ENCODE measurements at regions not wholly inside any gene's neighbourhood (a gene's known extent, or its start where the extent isn't known, plus 50 kb on each side); places are given as distances from the start of the nearest gene placed in this dataset.

GRCh38 chr4:130183096-130183495, 1087.1 kb downstream of the C4orf33 start:
- no peak for DNase-seq (ENCODE audit: low read depth)

GRCh38 chr4:130183766-130184165, 1087.8 kb downstream of the C4orf33 start:
- DNase-seq (ENCODE audit: low read depth) = no peak

DNA sequence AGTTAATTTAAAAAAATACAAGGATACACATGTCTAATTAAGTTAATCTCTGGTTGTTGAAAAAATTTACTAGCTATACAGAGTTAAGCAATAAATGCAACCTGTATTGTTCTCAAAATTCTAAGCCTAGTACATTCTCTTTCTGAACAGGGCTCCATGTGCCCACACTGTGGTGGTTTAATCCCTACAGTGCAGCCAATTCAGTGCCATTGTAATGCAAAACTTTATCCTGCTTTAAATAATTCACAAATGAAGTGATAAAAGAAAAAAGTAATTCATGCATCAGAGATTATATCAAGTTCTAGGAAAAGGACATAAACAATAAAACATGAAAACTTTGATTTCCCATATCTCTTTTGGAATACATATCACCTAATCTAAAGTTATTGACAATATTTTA, 1089.2 kb downstream of the C4orf33 start:
- DNase-seq (ENCODE audit: low read depth) = no peak

- DNase-seq (ENCODE audit: low read depth) = no peak
These were observed 1091.0 kb downstream of the C4orf33 start for GRCh38 chr4:130186931-130187330.

- DNase-seq (ENCODE audit: low read depth) = no peak
These were observed 1091.6 kb downstream of the C4orf33 start for GRCh38 chr4:130187587-130187986.

DNA sequence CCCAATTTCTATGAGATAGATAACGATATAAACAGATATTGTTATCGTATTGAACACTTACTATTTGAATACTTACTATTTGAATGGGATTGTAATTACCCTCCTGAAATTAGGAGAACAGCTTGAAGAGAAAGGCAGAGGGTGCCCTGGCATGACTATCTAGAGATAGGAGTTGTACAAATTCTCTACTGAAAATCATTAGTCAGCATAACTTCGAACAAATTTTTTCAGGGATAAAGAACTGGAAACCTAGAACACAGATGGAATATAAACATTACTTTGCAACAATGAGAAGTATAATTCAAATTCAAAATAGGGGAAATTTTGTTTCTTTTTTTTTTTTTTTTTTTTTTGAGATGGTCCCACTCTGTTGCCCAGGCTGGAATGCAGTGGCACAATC, 1096.8 kb downstream of the C4orf33 start:
- DNase-seq (ENCODE audit: low read depth) = no peak

GRCh38 chr4:130197946-130198345, 1102.0 kb downstream of the C4orf33 start:
- DNase-seq (ENCODE audit: low read depth) = no peak

GRCh38 chr4:130203571-130203970, 1107.6 kb downstream of the C4orf33 start:
- DNase-seq (ENCODE audit: low read depth) = no peak

DNA sequence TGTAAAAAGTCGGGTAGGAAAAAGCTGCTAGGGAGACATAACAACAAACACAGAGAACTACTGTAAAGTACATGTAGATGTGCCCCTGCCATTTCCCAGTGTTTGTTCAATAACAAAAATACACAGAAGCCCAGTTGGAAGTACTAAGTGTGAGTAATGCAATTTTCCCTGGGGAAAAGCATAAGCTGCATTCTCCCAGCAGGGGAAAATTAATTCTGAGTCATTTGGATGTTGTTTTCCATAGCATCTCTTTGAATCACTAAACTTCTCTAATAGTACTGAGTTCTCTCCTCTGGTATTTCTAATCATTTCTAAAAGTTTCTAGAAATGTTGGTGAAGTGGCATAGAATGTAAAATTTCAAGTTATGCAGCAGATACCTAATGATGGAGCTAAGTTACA, 1114.9 kb downstream of the C4orf33 start:
- no peak for DNase-seq (ENCODE audit: low read depth)

GRCh38 chr4:130214268-130214667, 1118.3 kb downstream of the C4orf33 start:
- no peak for DNase-seq (ENCODE audit: low read depth)

- no peak for DNase-seq (ENCODE audit: low read depth)
These were observed 1137.6 kb downstream of the C4orf33 start for GRCh38 chr4:130233377-130234047.

DNA sequence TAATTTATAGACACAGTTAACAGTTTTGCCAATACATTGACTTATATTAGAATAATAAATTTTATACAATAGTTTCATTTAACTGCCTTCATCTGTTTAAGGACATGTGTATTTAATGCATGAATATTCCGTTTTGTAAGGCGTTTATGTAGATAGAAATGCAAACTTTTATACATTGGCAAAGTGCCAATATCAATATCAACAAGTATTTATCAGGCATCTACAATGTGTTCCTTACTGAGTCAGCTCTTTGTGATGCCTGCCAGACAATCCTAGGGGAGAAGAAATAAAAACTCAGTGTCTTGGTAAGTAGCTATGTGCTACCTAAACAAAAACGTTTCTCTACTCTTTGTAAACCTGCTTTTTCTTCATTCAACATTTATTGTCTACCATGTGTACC, 1142.2 kb downstream of the C4orf33 start:
- DNase-seq (ENCODE audit: low read depth) = no peak

GRCh38 chr4:130249002-130249401, 1153.0 kb downstream of the C4orf33 start:
- no peak for DNase-seq (ENCODE audit: low read depth)

GRCh38 chr4:130257271-130257670, 1161.3 kb downstream of the C4orf33 start:
- DNase-seq (ENCODE audit: low read depth) = no peak

- DNase-seq (ENCODE audit: low read depth) = no peak
These were observed 1170.9 kb downstream of the C4orf33 start for GRCh38 chr4:130266814-130267213.

- no peak for DNase-seq (ENCODE audit: low read depth)
These were observed 1192.6 kb downstream of the C4orf33 start for GRCh38 chr4:130288576-130288975.

DNA sequence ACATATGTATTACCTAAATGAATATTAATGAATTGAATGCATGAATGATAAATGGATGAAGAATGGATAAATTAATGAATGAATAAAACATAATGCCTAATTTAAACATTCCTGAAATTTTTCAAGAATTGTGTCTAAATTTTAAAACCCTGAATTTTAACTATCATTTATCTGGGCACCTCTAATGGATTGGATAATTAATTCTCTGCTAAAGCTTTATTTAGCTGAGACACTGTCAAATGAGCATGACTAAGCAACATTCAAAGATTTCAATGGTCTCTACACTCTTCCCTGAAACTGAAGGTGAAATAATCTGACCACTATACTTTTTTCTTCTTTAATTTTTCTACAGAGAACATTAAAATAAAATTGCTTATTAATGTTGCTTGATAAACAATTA, 1197.7 kb downstream of the C4orf33 start:
- no peak for DNase-seq (ENCODE audit: low read depth)

GRCh38 chr4:130296448-130296847, 1200.5 kb downstream of the C4orf33 start:
- no peak for DNase-seq (ENCODE audit: low read depth)

DNA sequence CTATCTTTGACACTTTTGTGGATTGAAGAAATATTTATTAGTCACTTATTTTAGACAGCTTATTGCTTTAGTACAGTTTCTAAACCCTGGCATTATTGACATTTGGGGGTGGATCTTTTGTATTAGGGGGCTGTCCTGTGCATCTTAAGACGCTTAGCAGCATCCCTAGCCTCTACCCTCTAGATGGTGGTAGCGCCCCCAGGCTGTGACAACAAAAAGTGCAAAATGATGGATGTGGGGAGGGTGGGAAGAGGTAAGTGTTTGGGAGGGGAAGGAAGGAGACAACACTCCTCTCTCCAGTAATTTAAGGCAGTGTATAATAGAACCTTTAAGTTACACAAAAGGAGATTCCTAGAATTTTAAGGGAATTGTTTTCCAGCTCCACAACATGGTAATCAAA, 1210.6 kb downstream of the C4orf33 start:
- DNase-seq (ENCODE audit: low read depth) = no peak

DNA sequence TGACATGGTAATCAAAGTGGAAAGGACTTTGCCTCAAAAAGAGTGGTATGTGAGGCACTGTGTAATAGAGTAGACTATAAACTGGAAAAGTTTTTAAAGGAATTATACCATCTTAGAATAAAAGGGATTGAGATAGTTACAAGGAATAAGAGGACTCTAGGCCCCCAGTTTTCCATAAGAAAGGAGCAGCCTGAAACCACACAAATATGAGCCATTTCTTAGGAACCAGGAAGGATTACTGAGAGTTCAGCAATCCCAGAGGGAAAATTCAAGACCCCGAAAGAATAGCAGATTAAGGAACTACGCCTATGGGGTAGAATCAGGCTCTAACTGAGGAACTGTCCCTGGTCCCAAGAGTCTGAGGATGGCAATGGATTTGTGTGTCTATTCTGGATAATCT, 1213.3 kb downstream of the C4orf33 start:
- no peak for DNase-seq (ENCODE audit: low read depth)

DNA sequence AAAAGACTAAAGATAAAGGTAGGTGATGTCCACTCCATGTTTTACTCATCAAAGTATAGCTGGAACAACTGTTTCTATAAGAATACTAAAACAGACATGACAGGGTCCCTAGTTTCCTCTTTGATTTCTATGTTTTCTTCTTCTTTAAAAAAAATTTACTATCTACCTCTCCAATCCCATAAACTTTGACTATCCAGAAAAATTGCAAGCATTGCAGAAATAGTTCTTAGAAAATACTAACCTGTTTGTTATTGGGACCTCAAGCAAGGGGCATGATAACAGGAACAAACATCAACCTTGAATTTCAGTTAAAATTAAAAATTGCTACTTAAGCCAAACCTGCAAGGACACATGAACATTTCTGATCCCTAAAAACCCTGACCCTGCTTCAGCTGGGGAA, 1226.5 kb downstream of the C4orf33 start:
- no peak for DNase-seq (ENCODE audit: low read depth)

DNA sequence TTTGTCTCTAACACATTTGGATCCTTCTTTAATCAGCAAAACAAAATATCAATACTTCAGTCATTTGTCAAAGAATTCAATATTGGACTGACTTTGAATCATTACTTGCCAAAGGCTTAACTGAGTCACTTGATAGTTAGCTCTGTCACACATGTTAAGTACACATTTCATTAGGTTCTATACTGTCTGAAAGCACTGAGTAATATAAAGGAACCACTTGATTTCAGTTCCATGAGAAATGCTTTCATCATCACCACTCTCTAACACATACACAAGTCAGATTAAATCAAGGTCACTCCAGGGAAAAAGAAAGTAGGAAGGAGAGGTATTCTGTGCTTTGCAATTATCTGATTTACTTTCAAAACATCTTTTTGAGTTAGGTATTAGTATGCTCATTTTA, 1233.1 kb downstream of the C4orf33 start:
- no peak for DNase-seq (ENCODE audit: low read depth)

GRCh38 chr4:130333241-130333759, 1237.3 kb downstream of the C4orf33 start:
- DNase-seq (ENCODE audit: low read depth) = no peak
